Upper lobe of right lung (tissue), 1 donor: ENCODE measurements at regions not wholly inside any gene's neighbourhood (a gene's known extent, or its start where the extent isn't known, plus 50 kb on each side); places are given as distances from the start of the nearest gene placed in this dataset.

Source experiments
- ATAC-seq: fragments of 200-7000 bp; cut with Tn5 transposase; one replicate; pipeline ENCODE4 v1.9.1; 2020; ENCODE audit warnings: mild to moderate bottlenecking, moderate library complexity
- DNase-seq: peaks from one replicate; pipeline ENCODE4 v3.0.0-alpha.2; 2020
- H3K27ac ChIP-seq: fragments of 200-600 bp; one replicate; pipeline ENCODE4 v1.8.0; 2022
- H3K27me3 ChIP-seq: fragments of 200-600 bp; one replicate; pipeline ENCODE4 v1.8.0; 2022; ENCODE audit warnings: mild to moderate bottlenecking
- H3K36me3 ChIP-seq: fragments of 200-600 bp; one replicate; pipeline ENCODE4 v1.8.0; 2022
- H3K4me1 ChIP-seq: fragments of 200-600 bp; one replicate; pipeline ENCODE4 v1.8.0; 2022
- H3K4me3 ChIP-seq: fragments of 200-600 bp; one replicate; pipeline ENCODE4 v1.8.0; 2022; ENCODE audit warnings: mild to moderate bottlenecking
- H3K9me3 ChIP-seq: fragments of 200-600 bp; one replicate; pipeline ENCODE4 v1.8.0; 2022
- CTCF ChIP-seq: fragments of 200-600 bp; IDR thresholded peaks from one replicate; pipeline ENCODE4 v1.8.0; 2022; ENCODE audit warnings: antibody characterized with exemption
- intact Hi-C: fragments of 100-400 bp; cut with DNase I; formaldehyde crosslinking; loops from one replicate; pipeline ENCODE4 v1.11.0; 2022
- donor health status: DM: no; HTN: yes; CAD: no; lungs with severe emphysema.

GRCh38 chr9:80052830-80053229 is 481.1 kb downstream of the TLE4 start:
- no peaks in the 10 kb centered on the region for H3K4me1 ChIP-seq
- no peak for TF ChIP-seq CTCF
- no peaks in the 10 kb centered on the region for H3K27me3 ChIP-seq
- H3K9me3 ChIP-seq, result no peaks in the 10 kb centered on the region
- ATAC-seq (no peak), DNase-seq (no peak)
- no peak overlapping the region for H3K4me3 ChIP-seq
- no peak overlapping the region for H3K27ac ChIP-seq
- intact Hi-C loops, result no loop called here
- H3K36me3 ChIP-seq, result no peaks in the 10 kb centered on the region

- TF ChIP-seq CTCF, result no peak
- no peak overlapping the region for H3K4me3 ChIP-seq
- H3K4me1 ChIP-seq, result no peaks in the 10 kb centered on the region
- ATAC-seq, result no peak
- no peaks in the 10 kb centered on the region for H3K9me3 ChIP-seq
- no peaks in the 10 kb centered on the region for H3K27me3 ChIP-seq
- no peak for DNase-seq
- H3K36me3 ChIP-seq, result no peaks in the 10 kb centered on the region
- no peak overlapping the region for H3K27ac ChIP-seq
- intact Hi-C loops, result no loop called here
Observed at GRCh38 chr9:80049096-80049782, 477.5 kb downstream of the TLE4 start.

- Histone ChIP-seq H3K27me3 (no peaks in the 10 kb centered on the region), H3K4me1 (no peaks in the 10 kb centered on the region), H3K9me3 (no peaks in the 10 kb centered on the region), H3K27ac (no peak overlapping the region), H3K4me3 (no peak overlapping the region), H3K36me3 (no peaks in the 10 kb centered on the region)
- TF ChIP-seq CTCF, result no peak
- intact Hi-C loops, result no loop called here
- DNase-seq, result no peak
- ATAC-seq, result no peak
Observed at GRCh38 chr9:80046481-80046880, 474.7 kb downstream of the TLE4 start.

GRCh38 chr9:80041821-80042220 is 470.1 kb downstream of the TLE4 start:
- H3K4me3 ChIP-seq, result no peak overlapping the region
- H3K9me3 ChIP-seq, result no peaks in the 10 kb centered on the region
- DNase-seq, result no peak
- no peak for TF ChIP-seq CTCF
- intact Hi-C loops, result no loop called here
- no peak for ATAC-seq
- no peaks in the 10 kb centered on the region for H3K36me3 ChIP-seq
- H3K27me3 ChIP-seq, result no peaks in the 10 kb centered on the region
- no peaks in the 10 kb centered on the region for H3K4me1 ChIP-seq
- H3K27ac ChIP-seq, result no peak overlapping the region

- TF ChIP-seq CTCF, result no peak
- no peak overlapping the region for H3K4me3 ChIP-seq
- H3K27me3 ChIP-seq, result no peaks in the 10 kb centered on the region
- intact Hi-C loops, result no loop called here
- no peaks in the 10 kb centered on the region for H3K36me3 ChIP-seq
- no peak for ATAC-seq
- no peak overlapping the region for H3K27ac ChIP-seq
- H3K4me1 ChIP-seq, result no peaks in the 10 kb centered on the region
- DNase-seq, result no peak
- H3K9me3 ChIP-seq, result no peaks in the 10 kb centered on the region
Observed at GRCh38 chr9:80040457-80040856, 468.7 kb downstream of the TLE4 start.

- no peak for ATAC-seq
- TF ChIP-seq CTCF, result no peak
- Histone ChIP-seq H3K4me1 (no peaks in the 10 kb centered on the region), H3K36me3 (no peaks in the 10 kb centered on the region), H3K4me3 (no peak overlapping the region), H3K27ac (no peak overlapping the region), H3K27me3 (no peaks in the 10 kb centered on the region), H3K9me3 (no peaks in the 10 kb centered on the region)
- intact Hi-C loops, result no loop called here
- DNase-seq, result no peak
Observed at GRCh38 chr9:80030801-80031200, 459.0 kb downstream of the TLE4 start.
